NCI-H187 (cell line): ENCODE measurements at regions not wholly inside any gene's neighbourhood (a gene's known extent, or its start where the extent isn't known, plus 50 kb on each side); places are given as distances from the start of the nearest gene placed in this dataset.
"Not testable (repeated sequence)": the region's sequence is repeated elsewhere in the genome, so short reads cannot be mapped to it uniquely, and the experiment has no call there.

Experiments used
- DNase-seq, 2 experiments: peaks; one replicate each; lab custom pipeline; 2025; lab: John Stamatoyannopoulos, UW

DNA sequence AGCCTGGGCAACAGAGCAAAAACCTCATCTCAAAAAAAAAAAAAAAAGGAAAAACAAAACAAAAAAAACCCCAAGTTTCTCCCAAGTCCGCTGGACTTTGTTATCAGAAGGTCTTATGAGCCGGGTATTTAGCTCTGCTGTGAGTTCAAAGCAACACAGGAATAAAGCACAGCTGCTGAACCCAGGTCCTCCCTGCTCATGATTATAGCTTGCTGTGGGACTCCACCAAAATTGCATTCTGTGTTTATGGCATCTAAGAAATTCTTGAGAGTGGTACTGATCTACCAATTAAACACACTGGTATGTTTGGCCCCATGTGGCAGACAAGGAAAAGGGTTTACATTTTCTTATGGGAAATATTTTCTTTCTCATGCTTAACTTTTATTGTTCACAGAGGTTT is 93.6 kb upstream of the NEDD9 start:
- DNase-seq, result no peak

DNA sequence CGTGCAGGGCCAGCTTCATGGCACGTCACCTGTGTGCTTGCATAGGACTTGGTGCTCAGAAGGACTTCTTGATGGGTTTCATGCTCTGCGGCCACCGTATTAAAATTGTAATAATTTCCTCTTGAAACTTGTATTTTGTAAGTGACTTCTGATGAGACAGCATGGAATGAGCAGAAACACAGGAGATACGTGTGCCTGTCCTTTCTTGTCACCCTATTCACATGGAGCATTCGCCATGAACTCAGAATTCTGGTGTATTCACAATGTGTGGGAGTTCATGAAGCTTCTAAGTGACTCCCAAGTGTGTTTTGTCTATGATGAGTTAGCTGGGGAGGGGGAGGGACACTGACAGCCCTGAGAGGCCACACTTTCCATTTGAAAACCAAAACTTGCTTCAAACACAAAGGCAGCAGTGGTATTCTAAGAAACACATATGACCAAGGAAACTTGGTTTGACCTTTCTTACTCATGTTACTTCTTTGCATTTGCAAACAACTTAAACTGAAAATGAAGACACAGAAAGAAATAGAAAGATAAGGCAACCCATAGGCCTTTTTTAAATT is 92.1 kb upstream of the NEDD9 start:
- no peak for DNase-seq

DNA sequence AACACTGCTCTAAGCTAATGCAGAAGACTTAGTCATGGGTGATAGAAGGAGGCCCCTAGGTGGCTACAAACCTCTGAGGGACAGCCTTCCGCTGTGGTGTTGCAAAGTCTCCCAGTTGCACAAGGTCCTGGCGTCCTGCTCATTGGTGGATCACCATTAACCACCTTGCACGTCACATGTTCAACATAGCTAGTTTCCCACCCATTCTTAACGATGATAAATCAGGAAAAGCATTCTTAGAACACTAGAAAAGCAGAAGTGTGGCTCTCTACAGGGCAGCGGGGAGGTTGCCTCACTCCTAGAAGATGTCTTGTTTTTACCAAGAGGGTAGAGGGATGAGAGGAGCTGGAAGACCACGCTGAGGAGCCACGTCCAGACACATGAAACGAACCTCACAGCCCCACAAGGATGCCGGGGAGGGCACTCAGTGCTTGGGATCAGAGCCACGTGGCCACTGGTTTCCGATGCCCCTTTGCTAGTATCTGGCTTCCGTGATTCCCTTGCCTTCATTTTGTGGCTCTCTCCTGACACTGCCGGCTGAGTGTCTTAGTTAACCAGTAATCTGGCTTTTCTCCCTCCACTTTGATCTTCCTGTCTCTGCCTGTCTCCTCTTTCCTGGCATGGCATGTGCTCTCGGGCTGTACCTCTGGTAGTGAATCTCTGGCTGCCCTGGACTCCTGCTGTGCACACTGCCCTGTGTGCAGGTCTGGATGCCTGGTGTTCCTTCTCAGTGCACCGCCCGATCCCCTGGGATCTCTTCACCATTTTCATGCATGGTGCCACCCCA is 91.4 kb upstream of the NEDD9 start:
- DNase-seq, result no peak

DNA sequence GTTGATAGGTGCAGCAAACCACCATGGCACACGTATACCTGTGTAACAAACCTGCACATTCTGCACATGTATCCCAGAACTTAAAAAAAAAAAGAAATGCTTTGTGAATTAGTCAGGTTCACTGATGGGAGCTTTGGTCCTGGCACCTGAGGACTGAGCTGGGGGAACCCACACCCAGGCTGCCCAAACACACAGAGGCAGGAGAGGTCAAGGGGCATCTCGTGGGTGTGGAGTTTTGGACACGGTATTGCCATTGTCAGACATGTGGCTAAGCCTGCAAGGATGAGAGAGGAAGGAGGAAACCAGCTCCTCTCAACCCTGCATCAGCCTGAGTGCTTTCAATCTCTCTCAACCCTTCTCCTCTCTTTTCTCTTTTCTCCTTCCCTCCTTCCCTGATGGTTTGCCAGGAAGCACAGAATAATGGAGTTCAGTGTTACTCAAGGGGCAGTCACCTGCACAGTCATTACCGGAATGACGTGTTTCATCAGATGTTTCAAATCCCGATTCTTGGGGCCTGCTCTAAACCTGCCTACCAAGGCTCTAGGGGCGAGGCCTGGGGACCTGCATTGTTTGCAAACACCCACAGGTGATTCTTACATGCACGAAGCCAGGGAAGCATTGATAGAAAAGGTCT is 89.9 kb upstream of the NEDD9 start:
- no peak for DNase-seq

DNA sequence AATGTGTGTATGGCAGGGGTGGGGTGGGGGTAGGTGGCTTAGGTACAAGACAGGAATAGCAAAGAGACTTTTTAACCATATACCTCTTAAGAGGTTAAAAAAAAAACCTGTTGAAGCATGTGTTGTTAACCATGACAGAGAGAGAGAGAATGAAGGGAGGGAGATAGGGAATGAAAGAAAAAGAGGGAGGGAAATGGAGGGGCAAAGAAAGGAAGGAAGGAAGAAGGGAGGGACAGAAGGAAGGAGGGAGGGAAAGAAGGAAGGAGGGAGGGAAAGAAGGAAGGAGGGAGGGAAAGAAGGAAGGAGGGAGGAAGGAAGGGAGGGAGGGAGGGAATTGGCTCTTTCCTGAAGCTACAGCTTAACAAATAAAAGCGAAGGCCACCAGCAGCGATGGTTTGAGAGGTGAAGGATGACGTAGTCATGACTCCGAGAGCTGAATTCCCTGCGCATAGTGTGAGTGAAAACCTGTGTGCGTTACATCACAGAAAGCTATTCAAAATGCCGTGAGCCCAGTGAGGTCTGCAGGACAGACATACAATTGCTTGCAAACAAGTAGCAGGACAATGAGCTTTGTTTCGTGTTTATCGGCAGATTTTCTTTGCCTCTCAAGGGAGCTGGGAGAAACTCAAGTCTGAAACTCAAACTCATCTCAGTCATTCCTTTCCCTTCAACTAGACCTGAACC is 88.6 kb upstream of the NEDD9 start:
- DNase-seq, result no peak

DNA sequence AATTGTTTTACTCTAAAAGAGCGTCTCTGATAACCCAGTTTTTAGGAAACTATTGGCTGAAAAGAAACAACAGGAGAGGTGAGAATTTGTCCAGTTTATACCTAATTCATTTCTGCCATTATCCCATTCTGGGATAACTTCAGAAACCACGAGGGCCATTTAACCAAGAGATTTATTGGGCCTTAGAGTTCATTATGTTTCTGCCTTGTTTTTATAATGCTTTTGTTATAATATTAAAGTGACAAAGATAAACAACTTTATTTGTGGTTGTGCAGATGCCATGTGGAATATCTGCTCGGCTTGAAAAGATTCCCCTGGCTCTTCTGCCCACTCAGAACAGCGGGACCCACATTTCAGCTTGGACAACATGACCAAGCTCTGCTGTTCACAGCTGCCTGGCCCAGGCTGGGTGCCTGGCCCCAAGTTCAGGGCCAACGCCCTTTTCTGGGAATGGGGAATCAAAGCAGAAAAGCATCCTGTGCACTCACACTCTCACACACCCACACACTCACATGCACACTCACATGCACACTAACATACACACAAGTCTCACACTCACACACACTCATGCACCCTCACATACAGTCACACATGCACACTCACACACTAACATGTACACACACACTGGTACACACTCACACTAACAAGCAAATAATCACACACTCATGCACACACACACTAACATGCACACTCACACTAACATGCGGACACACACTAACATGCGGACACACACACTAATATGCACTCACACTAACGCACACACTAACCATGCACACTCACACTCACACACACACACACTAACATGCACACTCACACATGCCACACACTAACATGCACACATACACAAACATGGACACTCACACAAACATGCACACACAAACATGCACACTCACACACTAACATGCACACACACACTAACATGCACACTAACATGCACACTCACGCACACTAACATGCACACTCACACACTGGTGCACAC is 86.7 kb upstream of the NEDD9 start:
- DNase-seq, result no peak

DNA sequence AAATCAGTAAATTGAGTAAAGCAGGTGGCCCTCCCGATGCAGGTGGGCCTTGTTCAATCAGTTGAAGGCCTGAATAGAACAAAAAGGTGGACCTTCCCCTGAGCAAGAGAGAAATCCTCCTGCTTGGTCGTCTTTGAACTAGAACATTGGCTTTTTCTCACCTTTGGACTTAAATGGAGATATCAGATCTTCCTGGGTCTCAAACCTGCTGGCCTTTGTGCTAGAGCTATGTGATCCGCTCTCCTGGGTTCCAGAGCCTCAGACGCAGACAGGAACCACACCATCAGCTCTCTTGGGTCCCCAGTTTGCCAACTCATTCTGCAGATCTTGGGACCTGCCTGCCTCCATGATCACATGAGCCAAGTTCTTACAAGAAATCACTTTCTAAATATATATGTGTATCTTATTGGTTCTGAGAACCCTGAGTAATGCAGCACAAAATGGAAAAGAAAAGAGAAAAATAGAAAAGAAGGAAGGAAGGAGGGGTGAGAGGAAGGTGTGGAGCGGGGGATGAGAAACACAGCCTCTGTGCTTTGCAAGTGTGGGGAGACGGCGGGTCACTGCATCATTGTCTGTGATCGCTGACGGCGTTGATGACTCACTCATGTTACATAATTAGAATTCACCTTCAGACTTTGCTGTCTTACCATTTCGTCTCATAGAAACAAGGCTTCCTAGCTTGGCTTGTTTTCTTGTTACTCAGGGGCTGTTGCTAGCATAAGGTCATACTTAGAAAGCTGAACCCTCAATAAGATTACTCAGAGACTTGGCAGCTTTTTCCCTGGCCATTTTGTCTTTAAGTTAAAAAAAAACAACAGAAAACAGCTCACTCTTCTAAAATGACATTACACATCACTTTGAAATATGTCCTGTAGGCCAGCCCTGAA is 85.7 kb upstream of the NEDD9 start:
- DNase-seq, result no peak

DNA sequence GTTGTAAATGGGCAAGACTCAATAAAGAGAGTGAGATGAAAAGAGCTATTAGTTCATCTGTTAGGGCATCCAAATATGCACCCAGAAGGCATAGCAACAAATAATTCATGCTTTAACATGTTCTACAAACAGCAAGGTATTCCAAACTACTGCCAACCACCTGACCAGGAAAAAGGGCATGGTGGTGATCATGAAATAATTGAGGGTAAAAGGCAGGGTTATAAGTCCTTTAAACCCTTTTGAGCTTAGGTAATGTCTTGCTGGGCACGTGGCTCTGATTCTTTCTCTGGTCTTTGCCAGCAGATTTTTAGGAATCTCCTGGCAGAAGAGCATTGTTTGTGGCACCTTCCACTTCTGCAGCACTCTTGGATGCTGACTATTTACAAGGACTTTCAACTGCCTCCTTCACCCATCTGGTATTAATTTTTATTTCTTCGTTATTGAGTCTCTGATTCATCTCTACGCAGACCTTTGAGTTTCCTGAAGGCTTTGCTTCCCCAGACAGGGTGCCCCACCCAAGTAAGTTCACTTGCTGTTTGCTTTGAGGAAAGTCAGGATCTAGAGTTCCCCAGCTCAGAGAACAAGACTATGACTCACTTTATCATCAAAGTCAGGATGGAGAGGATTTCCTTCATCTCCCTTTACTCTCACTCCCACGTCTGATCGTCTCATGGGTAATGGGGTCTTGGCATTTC is 83.4 kb upstream of the NEDD9 start:
- DNase-seq, result no peak

DNA sequence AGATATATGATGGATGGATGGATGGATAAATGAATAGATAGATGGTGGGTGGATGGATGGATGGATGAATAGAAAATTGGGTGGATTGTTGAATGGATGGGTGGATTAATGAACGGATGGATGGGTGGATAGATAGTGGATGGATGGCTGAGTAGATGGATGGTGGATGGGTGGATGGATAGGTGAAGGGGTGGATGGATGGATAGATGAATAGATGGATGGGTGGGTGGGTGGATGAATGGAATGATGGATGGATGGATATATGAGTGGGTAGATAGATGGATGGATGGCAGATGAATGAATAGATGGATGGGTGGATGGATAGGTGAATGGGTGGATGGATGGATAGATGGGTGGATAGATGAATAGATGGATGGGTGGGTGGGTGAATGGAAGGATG is 80.7 kb upstream of the NEDD9 start:
- DNase-seq, result no peak

DNA sequence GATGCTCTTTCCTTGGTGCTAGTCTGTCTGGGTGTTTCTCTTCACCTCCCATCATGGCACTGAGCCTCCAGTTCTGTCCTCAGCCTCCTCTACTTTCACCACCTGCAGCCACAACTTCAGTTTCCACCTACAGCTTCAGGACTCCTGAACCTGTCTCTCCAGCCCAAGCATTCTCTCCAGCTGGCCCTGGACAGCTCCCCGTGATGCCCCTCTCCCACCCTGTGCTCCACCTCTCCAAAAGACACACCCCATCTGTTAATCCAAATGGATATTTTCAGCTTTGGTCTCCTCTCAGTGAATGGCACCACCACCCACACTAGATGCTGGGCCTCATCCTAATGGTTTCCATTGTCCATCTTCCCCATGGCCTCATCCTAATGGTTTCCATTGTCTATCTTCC is 79.5 kb upstream of the NEDD9 start:
- no peak for DNase-seq

DNA sequence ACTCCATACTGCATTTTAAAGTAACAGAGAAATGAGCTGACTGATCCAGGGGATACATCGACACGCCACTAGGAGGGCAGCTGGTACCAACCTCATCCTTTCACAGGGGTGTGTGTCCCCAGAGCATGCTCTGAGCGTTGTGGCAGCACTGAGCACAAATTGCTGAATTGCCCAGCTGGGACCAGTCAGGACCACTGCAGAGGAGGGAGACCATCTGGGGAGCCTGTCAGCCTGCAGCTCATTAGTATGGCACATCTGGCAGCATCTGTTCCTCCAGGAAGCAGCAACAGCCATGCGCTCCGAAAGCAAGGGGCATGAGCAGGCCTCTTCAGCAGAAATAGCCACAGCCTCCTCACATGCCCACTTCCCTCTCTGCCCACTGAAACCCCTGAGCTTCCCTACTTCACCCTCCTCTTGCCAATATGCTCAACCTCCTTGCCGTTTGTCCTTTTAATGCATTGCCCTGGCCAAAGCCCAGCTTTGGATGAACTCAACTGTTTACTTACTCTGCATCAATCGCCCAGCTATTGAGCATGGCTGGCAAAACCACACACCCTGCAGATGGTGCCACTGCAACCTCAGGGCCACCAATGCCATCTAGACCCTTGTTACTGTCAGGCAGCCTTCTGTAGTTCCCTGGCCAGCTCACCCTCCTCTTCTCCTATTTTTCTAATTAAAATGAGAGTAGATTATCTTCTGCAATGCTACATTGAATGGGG is 77.6 kb upstream of the NEDD9 start:
- no peak for DNase-seq

DNA sequence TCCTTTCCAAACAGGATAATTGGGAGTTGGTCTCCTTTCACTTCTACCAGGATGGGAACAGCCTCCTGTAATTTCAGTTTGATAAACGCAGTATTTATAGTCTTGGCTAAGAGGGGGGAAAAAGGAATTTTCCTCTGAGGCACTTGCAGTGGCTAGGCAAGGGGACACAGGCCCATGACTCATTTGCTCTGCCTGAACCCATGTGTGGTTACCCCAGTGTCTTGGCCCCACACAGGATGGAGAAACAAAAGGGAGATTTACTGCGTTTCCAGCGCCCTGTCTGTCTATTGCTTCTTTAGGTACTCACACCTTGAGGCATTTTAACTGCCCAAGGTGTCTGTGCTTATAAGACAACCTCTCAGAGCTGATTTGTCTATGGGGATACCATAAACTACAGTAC is 74.8 kb upstream of the NEDD9 start:
- DNase-seq, result no peak

DNA sequence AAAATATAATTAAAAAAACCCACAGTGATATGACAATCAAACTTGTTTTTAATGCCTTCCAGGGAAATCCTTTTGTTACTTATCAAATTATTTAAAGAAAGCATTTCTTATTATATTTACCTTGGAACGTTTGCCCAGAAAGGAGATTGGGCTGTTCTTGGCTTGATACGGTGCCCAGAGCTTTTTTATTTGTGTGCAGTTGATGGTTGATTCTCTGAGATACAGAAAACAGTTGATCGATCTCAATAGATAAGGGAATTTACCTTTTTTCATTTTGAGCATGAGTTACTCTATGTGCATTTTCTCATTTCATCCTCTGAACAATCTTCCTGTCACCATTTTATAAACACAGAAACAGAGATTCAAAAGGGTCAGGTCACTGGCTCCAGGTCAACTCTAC is 72.5 kb upstream of the NEDD9 start:
- DNase-seq, result no peak

DNA sequence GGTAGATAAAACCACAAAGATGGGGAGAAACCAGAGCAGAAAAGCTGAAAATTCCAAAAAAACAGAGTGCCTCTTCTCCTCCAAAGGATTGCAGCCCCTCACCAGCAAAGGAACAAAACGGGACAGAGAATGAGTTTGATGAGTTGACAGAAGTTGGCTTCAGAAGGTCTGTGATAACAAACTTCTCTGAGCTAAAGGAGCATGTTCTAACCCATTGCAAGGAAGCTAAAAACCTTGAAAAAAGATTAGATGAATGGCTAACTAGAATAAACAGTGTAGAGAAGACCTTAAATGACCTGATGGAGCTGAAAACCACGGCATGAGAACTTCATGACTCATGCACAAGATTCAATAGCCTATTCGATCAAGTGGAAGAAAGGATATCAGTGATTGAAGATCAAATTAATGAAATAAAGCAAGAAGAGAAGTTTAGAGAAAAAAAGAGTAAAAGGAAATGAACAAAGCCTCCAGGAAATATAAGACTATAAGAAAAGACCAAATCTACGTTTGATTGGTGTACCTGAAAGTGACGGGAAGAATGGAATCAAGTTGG is 67.5 kb upstream of the NEDD9 start:
- not testable (repeated sequence) for DNase-seq

DNA sequence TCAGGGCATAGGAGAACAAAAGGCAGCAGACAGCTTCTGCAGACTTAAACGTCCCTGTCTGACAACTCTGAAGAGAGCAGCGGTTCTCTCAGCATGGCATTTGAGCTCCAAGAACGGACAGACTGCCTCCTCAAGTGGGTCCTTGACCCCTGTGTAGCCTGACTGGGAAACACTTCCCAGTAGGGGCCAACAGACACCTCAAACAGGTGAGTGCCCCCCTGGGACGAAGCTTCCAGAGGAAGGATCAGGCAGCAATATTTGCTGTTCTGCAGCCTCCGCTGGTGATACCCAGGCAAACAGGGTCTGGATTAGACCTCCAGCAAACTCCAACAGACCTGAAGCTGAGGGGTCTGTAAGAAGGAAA is 66.9 kb upstream of the NEDD9 start:
- DNase-seq, result not testable (repeated sequence)

DNA sequence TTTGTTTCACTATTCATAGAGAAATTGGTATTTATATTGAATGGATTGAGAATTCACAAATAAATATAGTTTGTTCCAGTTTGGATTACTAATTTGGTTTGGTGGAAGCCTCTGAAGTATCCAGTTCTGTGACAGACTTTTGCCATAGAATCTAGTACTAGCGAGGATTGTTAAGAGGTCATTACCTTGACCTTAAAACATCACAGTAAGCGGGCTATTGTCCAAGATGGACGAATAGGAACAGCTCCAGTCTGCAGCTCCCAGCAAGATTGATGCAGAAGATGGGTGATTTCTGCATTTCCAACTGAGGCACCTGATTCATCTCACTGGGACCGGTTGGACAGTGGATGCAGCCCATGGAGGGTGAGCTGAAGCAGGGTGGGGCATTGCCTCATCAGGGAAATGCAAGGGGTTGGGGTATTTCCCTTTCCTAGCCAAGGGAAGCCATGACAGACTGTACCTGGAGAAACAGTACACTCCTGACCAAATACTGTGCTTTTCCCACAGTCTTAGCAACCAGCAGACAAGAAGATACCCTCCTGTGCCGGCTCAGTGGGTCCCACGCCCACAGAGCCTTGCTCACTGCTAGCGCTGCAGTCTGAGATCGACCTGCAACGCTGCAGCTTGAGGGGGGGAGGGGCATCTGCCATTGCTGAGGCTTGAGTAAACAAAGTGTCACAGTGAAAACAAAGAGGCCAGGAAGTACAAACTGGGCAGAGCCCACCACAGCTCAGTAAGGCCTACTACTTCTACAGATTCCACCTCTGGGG is 66.4 kb upstream of the NEDD9 start:
- no peak for DNase-seq

DNA sequence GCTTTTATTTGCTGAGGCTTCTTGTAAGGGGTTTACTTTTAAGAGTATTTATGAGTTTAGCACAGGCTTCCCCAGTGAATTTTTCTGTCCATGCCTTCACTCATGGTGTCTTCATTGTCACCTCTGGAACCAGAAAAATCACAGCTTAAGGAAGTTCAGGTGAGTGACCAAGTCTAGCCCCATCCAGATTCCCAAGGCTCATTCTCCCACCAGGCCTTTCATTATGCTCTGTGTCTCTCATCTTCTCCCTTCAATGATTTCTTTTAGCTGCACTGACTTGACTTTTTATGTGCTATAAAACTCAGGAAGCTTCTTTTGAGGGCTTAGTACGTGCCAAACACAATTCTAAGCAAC is 64.9 kb upstream of the NEDD9 start:
- no peak for DNase-seq
